Chondrocyte (in vitro differentiated cells): ENCODE measurements at regions not wholly inside any gene's neighbourhood (a gene's known extent, or its start where the extent isn't known, plus 50 kb on each side); places are given as distances from the start of the nearest gene placed in this dataset.

Source experiments
- DNase-seq: peaks from one replicate; pipeline ENCODE4 v3.0.0; 2021; ENCODE audit warnings: mixed read lengths, low spot score
- H3K27ac Mint-ChIP-seq: one replicate; pipeline ENCODE4 v1.8.0; 2021; ENCODE audit warnings: mild to moderate bottlenecking, moderate library complexity, mixed read lengths; ENCODE audit not compliant: unreplicated experiment
- H3K27me3 Mint-ChIP-seq: 2 replicates; pipeline ENCODE4 v1.8.0; 2021; ENCODE audit warnings: low read depth, mixed read lengths
- H3K36me3 Mint-ChIP-seq: 2 replicates; pipeline ENCODE4 v1.8.0; 2021; ENCODE audit warnings: low read depth, mixed read lengths
- H3K4me1 Mint-ChIP-seq: 2 replicates; pipeline ENCODE4 v1.8.0; 2021; ENCODE audit warnings: low read depth, mild to moderate bottlenecking, mixed read lengths
- H3K4me3 Mint-ChIP-seq: one replicate; pipeline ENCODE4 v1.8.0; 2021; ENCODE audit warnings: mild to moderate bottlenecking, moderate library complexity, mixed read lengths; ENCODE audit not compliant: unreplicated experiment
- H3K9me3 Mint-ChIP-seq: 2 replicates; pipeline ENCODE4 v1.8.0; 2021; ENCODE audit warnings: low read depth, mixed read lengths
- CTCF ChIP-seq: fragments of 200-600 bp; sonication (generic); IDR thresholded peaks from 2 replicates; pipeline ENCODE4 v1.5.0; 2021; ENCODE audit warnings: antibody characterized with exemption, mild to moderate bottlenecking, moderate library complexity

- Mint-ChIP-seq H3K27me3 (no peaks in the 10 kb centered on the region), H3K27ac (no peak overlapping the region), H3K4me1 (no peaks in the 10 kb centered on the region), H3K36me3 (peaks cover 4% of the 10 kb centered on the region), H3K4me3 (no peak overlapping the region), H3K9me3 (peaks cover 50% of the 10 kb centered on the region)
- TF ChIP-seq CTCF: no peak
- DNase-seq: no peak
These were observed 380.9 kb upstream of the STXBP6 start for GRCh38 chr14:25430808-25431207.

DNA sequence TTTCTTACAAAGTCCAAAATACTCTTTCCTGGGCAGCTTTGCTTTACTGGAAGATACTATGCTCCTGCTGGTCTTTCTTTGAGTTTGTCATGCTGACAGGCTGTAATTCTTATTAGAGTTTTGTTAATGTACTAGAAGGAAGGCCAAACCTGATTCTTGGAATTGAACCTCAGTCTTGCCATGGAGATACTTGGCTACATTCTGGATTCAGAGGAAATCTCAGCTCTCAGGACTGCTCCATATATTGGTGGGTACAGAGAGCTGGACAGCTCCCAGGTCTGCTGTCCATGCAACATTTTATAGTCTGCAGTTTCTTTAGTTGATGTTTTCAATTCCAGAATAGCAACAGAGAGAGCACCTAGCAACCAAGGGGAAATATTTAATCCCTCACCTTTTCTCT, 363.1 kb upstream of the STXBP6 start:
- DNase-seq: no peak
- Mint-ChIP-seq H3K4me3 (no peak overlapping the region), H3K27ac (no peak overlapping the region), H3K36me3 (no peaks in the 10 kb centered on the region), H3K27me3 (no peaks in the 10 kb centered on the region), H3K4me1 (no peaks in the 10 kb centered on the region), H3K9me3 (no peaks in the 10 kb centered on the region)
- TF ChIP-seq CTCF: no peak

- Mint-ChIP-seq H3K4me1 (no peaks in the 10 kb centered on the region), H3K4me3 (no peak overlapping the region), H3K9me3 (no peaks in the 10 kb centered on the region), H3K27ac (no peak overlapping the region), H3K36me3 (no peaks in the 10 kb centered on the region), H3K27me3 (no peaks in the 10 kb centered on the region)
- DNase-seq: no peak
- peak; percentile 76 for TF ChIP-seq CTCF
These were observed 362.1 kb upstream of the STXBP6 start for GRCh38 chr14:25411781-25412757.

GRCh38 chr14:25406818-25407217, 356.9 kb upstream of the STXBP6 start:
- Mint-ChIP-seq H3K27ac (no peak overlapping the region), H3K9me3 (no peaks in the 10 kb centered on the region), H3K4me1 (no peaks in the 10 kb centered on the region), H3K4me3 (no peak overlapping the region), H3K27me3 (peaks cover 4% of the 10 kb centered on the region), H3K36me3 (no peaks in the 10 kb centered on the region)
- peak; percentile 56 for TF ChIP-seq CTCF
- no peak for DNase-seq

GRCh38 chr14:25400607-25401206, 350.8 kb upstream of the STXBP6 start:
- H3K36me3 Mint-ChIP-seq: no peaks in the 10 kb centered on the region
- TF ChIP-seq CTCF: peak; percentile 85
- H3K4me3 Mint-ChIP-seq: no peak overlapping the region
- no peaks in the 10 kb centered on the region for H3K9me3 Mint-ChIP-seq
- peaks cover 4% of the 10 kb centered on the region for H3K27me3 Mint-ChIP-seq
- DNase-seq: no peak
- H3K27ac Mint-ChIP-seq: no peak overlapping the region
- no peaks in the 10 kb centered on the region for H3K4me1 Mint-ChIP-seq
